Activated CD4-positive, alpha-beta memory T cell treated with anti-CD3 and anti-CD28 coated beads for 36 hours (primary cell): ENCODE measurements at regions not wholly inside any gene's neighbourhood (a gene's known extent, or its start where the extent isn't known, plus 50 kb on each side); places are given as distances from the start of the nearest gene placed in this dataset.
"Not testable (repeated sequence)": the region's sequence is repeated elsewhere in the genome, so short reads cannot be mapped to it uniquely, and the experiment has no call there.

Source experiments
- CTCF ChIA-PET: fragments of 350-600 bp; sonication (Branson Sonifier 250); formaldehyde crosslinking; loops from one replicate; lab custom pipeline; 2021; ENCODE audit warnings: antibody characterized with exemption, inconsistent platforms; lab: Charles Lee
- POLR2A ChIA-PET: fragments of 350-600 bp; sonication (Branson Sonifier 250); formaldehyde crosslinking; loops from one replicate; lab custom pipeline; 2021; ENCODE audit warnings: antibody characterized with exemption; lab: Charles Lee
- DNase-seq: peaks from one replicate; pipeline ENCODE4 v3.0.0-alpha.2; 2020
- H3K27ac Mint-ChIP-seq: one replicate; pipeline ENCODE4 v1.8.0; 2021; ENCODE audit warnings: mixed read lengths
- H3K27me3 Mint-ChIP-seq: one replicate; pipeline ENCODE4 v1.8.0; 2021; ENCODE audit warnings: mixed read lengths
- H3K36me3 Mint-ChIP-seq: one replicate; pipeline ENCODE4 v1.8.0; 2021; ENCODE audit warnings: mixed read lengths
- H3K4me1 Mint-ChIP-seq: one replicate; pipeline ENCODE4 v1.8.0; 2021; ENCODE audit warnings: low read depth, mixed read lengths
- H3K4me3 Mint-ChIP-seq: one replicate; pipeline ENCODE4 v1.8.0; 2021; ENCODE audit warnings: mild to moderate bottlenecking, mixed read lengths
- H3K9me3 Mint-ChIP-seq: one replicate; pipeline ENCODE4 v1.8.0; 2021; ENCODE audit warnings: mixed read lengths
- intact Hi-C: fragments of 100-400 bp; cut with micrococcal nuclease; formaldehyde crosslinking; loops from one replicate; pipeline ENCODE4 v1.15.1; 2023

- H3K4me1 Mint-ChIP-seq, result peaks cover 7% of the 10 kb centered on the region
- intact Hi-C loops, result no loop called here
- DNase-seq, result no peak
- peaks cover 2% of the 10 kb centered on the region for H3K9me3 Mint-ChIP-seq
- no peak overlapping the region for H3K27ac Mint-ChIP-seq
- no peaks in the 10 kb centered on the region for H3K27me3 Mint-ChIP-seq
- H3K36me3 Mint-ChIP-seq, result no peaks in the 10 kb centered on the region
- ChIA-PET CTCF (no interaction called here), POLR2A (no interaction called here)
- no peak overlapping the region for H3K4me3 Mint-ChIP-seq
Observed at GRCh38 chr10:3919709-3920308, 134.8 kb upstream of the KLF6 start.

GRCh38 chr10:3917392-3917791 is 132.4 kb upstream of the KLF6 start:
- H3K36me3 Mint-ChIP-seq, H3K27ac Mint-ChIP-seq, CTCF ChIA-PET, POLR2A ChIA-PET, intact Hi-C loops, H3K9me3 Mint-ChIP-seq, H3K4me3 Mint-ChIP-seq, DNase-seq, H3K27me3 Mint-ChIP-seq, H3K4me1 Mint-ChIP-seq: not testable (repeated sequence)

- intact Hi-C loops, result no loop called here
- POLR2A ChIA-PET, result no interaction called here
- Mint-ChIP-seq H3K4me3 (no peak overlapping the region), H3K27ac (no peak overlapping the region), H3K36me3 (no peaks in the 10 kb centered on the region), H3K4me1 (no peaks in the 10 kb centered on the region), H3K9me3 (peaks cover 2% of the 10 kb centered on the region), H3K27me3 (no peaks in the 10 kb centered on the region)
- no peak for DNase-seq
- CTCF ChIA-PET, result no interaction called here
Observed at GRCh38 chr10:3914733-3915132, 129.7 kb upstream of the KLF6 start.

- Mint-ChIP-seq H3K9me3 (no peaks in the 10 kb centered on the region), H3K36me3 (no peaks in the 10 kb centered on the region), H3K27ac (no peak overlapping the region), H3K4me3 (no peak overlapping the region), H3K27me3 (no peaks in the 10 kb centered on the region), H3K4me1 (no peaks in the 10 kb centered on the region)
- POLR2A ChIA-PET, result no interaction called here
- intact Hi-C loops, result no loop called here
- no peak for DNase-seq
- CTCF ChIA-PET, result interaction anchor here (0.7 kb wide), 1 partner anchor 455 kb away, joined by 3 read pairs; no protein-coding TSS in a partner anchor
Observed at GRCh38 chr10:3911713-3912442, 126.9 kb upstream of the KLF6 start.

- Mint-ChIP-seq H3K9me3 (no peaks in the 10 kb centered on the region), H3K4me3 (no peak overlapping the region), H3K27ac (no peak overlapping the region), H3K4me1 (peaks cover 4% of the 10 kb centered on the region), H3K36me3 (no peaks in the 10 kb centered on the region), H3K27me3 (no peaks in the 10 kb centered on the region)
- no peak for DNase-seq
- ChIA-PET CTCF (interaction anchor here (0.7 kb wide), 1 partner anchor 455 kb away, joined by 3 read pairs; no protein-coding TSS in a partner anchor), POLR2A (no interaction called here)
- intact Hi-C loops, result no loop called here
Observed at GRCh38 chr10:3911241-3911640, 126.2 kb upstream of the KLF6 start.

DNA sequence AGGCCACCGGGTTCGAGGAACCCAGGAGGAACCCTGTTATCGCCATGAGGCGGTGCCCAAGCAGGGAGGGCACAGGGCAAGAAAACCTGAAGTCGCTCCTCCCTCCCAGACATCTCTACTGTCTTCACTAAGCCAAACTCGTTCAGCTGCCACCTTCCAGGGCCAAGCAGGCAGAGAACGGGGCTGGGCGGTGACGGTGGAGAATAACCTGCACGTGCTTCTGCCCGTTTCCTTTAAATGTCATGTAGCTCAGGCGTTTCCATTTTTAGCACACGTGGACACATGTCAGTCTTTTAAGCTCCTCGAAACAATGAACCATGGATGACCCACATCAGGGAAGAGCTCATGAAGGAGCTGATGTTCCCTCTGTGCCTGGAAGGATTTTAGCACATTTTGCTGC is 124.3 kb upstream of the KLF6 start:
- Mint-ChIP-seq H3K27me3 (no peaks in the 10 kb centered on the region), H3K9me3 (no peaks in the 10 kb centered on the region), H3K4me3 (no peak overlapping the region), H3K27ac (no peak overlapping the region), H3K4me1 (peaks cover 4% of the 10 kb centered on the region), H3K36me3 (no peaks in the 10 kb centered on the region)
- intact Hi-C loops, result no loop called here
- DNase-seq, result no peak
- ChIA-PET CTCF (no interaction called here), POLR2A (no interaction called here)

DNA sequence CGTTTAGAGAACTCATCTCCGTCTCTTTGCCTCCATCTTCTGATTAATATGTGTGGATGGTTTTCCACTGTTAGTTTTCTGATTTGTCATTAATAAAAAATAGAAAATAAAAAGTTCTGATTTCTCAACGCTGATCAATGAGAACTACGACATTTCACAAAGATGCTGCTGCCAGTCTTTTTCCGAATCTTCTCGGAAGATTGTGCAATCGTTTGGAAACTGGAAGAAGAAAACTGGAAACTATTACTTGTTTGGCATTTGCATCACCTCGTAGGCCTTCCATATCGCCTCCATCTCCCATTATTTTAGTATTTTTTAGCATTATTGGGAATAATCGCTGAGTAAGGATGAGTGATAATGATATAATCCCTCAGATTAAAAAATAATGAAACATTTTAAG is 123.2 kb upstream of the KLF6 start:
- no peak overlapping the region for H3K27ac Mint-ChIP-seq
- H3K4me3 Mint-ChIP-seq, result no peak overlapping the region
- ChIA-PET CTCF (no interaction called here), POLR2A (no interaction called here)
- H3K27me3 Mint-ChIP-seq, result no peaks in the 10 kb centered on the region
- no peaks in the 10 kb centered on the region for H3K9me3 Mint-ChIP-seq
- DNase-seq, result no peak
- intact Hi-C loops, result no loop called here
- H3K36me3 Mint-ChIP-seq, result no peaks in the 10 kb centered on the region
- peaks cover 8% of the 10 kb centered on the region for H3K4me1 Mint-ChIP-seq

GRCh38 chr10:3907514-3907913 is 122.5 kb upstream of the KLF6 start:
- Mint-ChIP-seq H3K4me3 (no peak overlapping the region), H3K27me3 (no peaks in the 10 kb centered on the region), H3K27ac (no peak overlapping the region), H3K4me1 (peaks cover 14% of the 10 kb centered on the region), H3K36me3 (no peaks in the 10 kb centered on the region), H3K9me3 (no peaks in the 10 kb centered on the region)
- intact Hi-C loops, result no loop called here
- CTCF ChIA-PET, result no interaction called here
- POLR2A ChIA-PET, result no interaction called here
- no peak for DNase-seq

- Mint-ChIP-seq H3K27me3 (no peaks in the 10 kb centered on the region), H3K4me3 (no peak overlapping the region), H3K9me3 (no peaks in the 10 kb centered on the region), H3K27ac (no peak overlapping the region), H3K4me1 (peaks cover 23% of the 10 kb centered on the region), H3K36me3 (no peaks in the 10 kb centered on the region)
- ChIA-PET POLR2A (no interaction called here), CTCF (interaction anchor here (0.8 to 1.0 kb wide), 2 partner anchors 30 to 54 kb away, joined by 3 read pairs; no protein-coding TSS in a partner anchor)
- intact Hi-C loops, result no loop called here
- DNase-seq, result no peak
Observed at GRCh38 chr10:3906511-3907111, 121.6 kb upstream of the KLF6 start.

GRCh38 chr10:3904419-3904960 is 119.5 kb upstream of the KLF6 start:
- no peak for DNase-seq
- Mint-ChIP-seq H3K27me3 (no peaks in the 10 kb centered on the region), H3K36me3 (no peaks in the 10 kb centered on the region), H3K4me1 (peaks cover 41% of the 10 kb centered on the region), H3K4me3 (no peak overlapping the region), H3K27ac (peak overlapping the region; percentile 30), H3K9me3 (no peaks in the 10 kb centered on the region)
- intact Hi-C loops, result no loop called here
- ChIA-PET POLR2A (no interaction called here), CTCF (no interaction called here)

GRCh38 chr10:3902809-3903410 is 117.9 kb upstream of the KLF6 start:
- no peaks in the 10 kb centered on the region for H3K36me3 Mint-ChIP-seq
- no peak for DNase-seq
- POLR2A ChIA-PET, result interaction anchor here (1.0 to 1.9 kb wide), 3 partner anchors 118 to 126 kb away, joined by 4 to 8 read pairs (median 4); partner anchors contain the start of gene KLF6
- H3K27ac Mint-ChIP-seq, result peak overlapping the region; percentile 79
- no peaks in the 10 kb centered on the region for H3K27me3 Mint-ChIP-seq
- no peaks in the 10 kb centered on the region for H3K9me3 Mint-ChIP-seq
- intact Hi-C loops, result loop anchor here (1.0 to 2.0 kb wide), 4 partner anchors 15 to 163 kb away; no protein-coding TSS in a partner anchor
- CTCF ChIA-PET, result interaction anchor here (1.3 kb wide), 1 partner anchor 92 kb away, joined by 4 read pairs; no protein-coding TSS in a partner anchor
- no peak overlapping the region for H3K4me3 Mint-ChIP-seq
- peaks cover 45% of the 10 kb centered on the region for H3K4me1 Mint-ChIP-seq
